Tibial nerve (tissue), 4 donors: ENCODE measurements at regions not wholly inside any gene's neighbourhood (a gene's known extent, or its start where the extent isn't known, plus 50 kb on each side); places are given as distances from the start of the nearest gene placed in this dataset.

Source experiments
- EP300 ChIP-seq, 2 donors: sonication (generic); formaldehyde crosslinking; IDR thresholded peaks; one replicate each; pipeline ENCODE4 v1.6.1; 2017; ENCODE audit warnings: antibody characterized with exemption in 2 of 2, mild to moderate bottlenecking in 1 of 2
- POLR2A ChIP-seq, 2 donors: fragments of 450-650 bp; IDR thresholded peaks; one replicate each; pipeline ENCODE4 v1.6.1; 2017; ENCODE audit warnings: antibody characterized with exemption in 2 of 2, mild to moderate bottlenecking in 2 of 2, moderate library complexity in 2 of 2
- TF ChIP-seq, protein P1 (sequence below), 5 experiments: fragments of 200-600 bp in 3 of 5; fragments of 450-650 bp in 2 of 5; sonication (generic) in 3 of 5; IDR thresholded peaks; one replicate each; pipeline ENCODE4 v1.5.1; 2016 to 2019; ENCODE audit warnings: antibody characterized with exemption in 5 of 5, mild to moderate bottlenecking in 3 of 5, moderate library complexity in 2 of 5

DNA sequence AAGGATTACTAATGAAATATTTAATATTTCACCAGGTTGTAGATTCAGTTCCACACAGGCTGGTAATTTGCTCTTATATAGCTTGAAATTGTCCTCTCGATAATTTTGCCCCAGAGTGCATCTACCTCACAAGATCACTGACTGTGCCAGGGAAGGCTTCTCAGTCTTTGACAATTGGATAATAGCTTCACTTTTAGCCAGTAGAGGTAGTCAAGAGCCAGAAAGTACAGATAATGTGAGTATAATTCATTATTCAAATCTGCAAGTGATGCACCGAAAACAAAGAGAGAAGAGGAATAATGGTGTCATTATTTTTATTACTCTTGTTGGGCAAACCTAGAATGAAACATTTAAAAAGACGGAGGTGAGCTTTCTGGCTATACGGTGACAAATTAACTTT is 292.8 kb downstream of the EN1 start:
- TF ChIP-seq POLR2A (IDR thresholded peaks at IDR 0.05) (no peak), EP300 (IDR thresholded peaks at IDR 0.05) (no peak)
- TF ChIP-seq, protein P1, sequence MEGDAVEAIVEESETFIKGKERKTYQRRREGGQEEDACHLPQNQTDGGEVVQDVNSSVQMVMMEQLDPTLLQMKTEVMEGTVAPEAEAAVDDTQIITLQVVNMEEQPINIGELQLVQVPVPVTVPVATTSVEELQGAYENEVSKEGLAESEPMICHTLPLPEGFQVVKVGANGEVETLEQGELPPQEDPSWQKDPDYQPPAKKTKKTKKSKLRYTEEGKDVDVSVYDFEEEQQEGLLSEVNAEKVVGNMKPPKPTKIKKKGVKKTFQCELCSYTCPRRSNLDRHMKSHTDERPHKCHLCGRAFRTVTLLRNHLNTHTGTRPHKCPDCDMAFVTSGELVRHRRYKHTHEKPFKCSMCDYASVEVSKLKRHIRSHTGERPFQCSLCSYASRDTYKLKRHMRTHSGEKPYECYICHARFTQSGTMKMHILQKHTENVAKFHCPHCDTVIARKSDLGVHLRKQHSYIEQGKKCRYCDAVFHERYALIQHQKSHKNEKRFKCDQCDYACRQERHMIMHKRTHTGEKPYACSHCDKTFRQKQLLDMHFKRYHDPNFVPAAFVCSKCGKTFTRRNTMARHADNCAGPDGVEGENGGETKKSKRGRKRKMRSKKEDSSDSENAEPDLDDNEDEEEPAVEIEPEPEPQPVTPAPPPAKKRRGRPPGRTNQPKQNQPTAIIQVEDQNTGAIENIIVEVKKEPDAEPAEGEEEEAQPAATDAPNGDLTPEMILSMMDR (IDR thresholded peaks at IDR 0.05), result no peak
